HG03159 (cell line): ENCODE measurements at regions not wholly inside any gene's neighbourhood (a gene's known extent, or its start where the extent isn't known, plus 50 kb on each side); places are given as distances from the start of the nearest gene placed in this dataset.

ENCODE experiments used
- ATAC-seq: cut with Tn5 transposase; IDR thresholded peaks from one replicate; pipeline ENCODE4 v1.9.1; 2021; ENCODE audit warnings: mild to moderate bottlenecking, moderate library complexity; ENCODE audit not compliant: unreplicated experiment

- ATAC-seq, result no peak
Observed at GRCh38 chr2:125837611-125838010, 818.3 kb upstream of the GYPC start.

GRCh38 chr2:125839945-125840344 is 816.0 kb upstream of the GYPC start:
- ATAC-seq, result no peak

GRCh38 chr2:125842041-125842440 is 813.9 kb upstream of the GYPC start:
- ATAC-seq, result no peak

GRCh38 chr2:125850541-125850940 is 805.4 kb upstream of the GYPC start:
- ATAC-seq, result no peak

- no peak for ATAC-seq
Observed at GRCh38 chr2:125852364-125852763, 803.6 kb upstream of the GYPC start.

- no peak for ATAC-seq
Observed at GRCh38 chr2:125853626-125854025, 802.3 kb upstream of the GYPC start.

- no peak for ATAC-seq
Observed at GRCh38 chr2:125855204-125855603, 800.8 kb upstream of the GYPC start.

GRCh38 chr2:125857971-125858794 is 797.8 kb upstream of the GYPC start:
- ATAC-seq, result no peak

- ATAC-seq, result no peak
Observed at GRCh38 chr2:125861461-125861860, 794.5 kb upstream of the GYPC start.

- no peak for ATAC-seq
Observed at GRCh38 chr2:125867908-125868307, 788.0 kb upstream of the GYPC start.

GRCh38 chr2:125870264-125870663 is 785.7 kb upstream of the GYPC start:
- no peak for ATAC-seq

GRCh38 chr2:125870746-125871145 is 785.2 kb upstream of the GYPC start:
- no peak for ATAC-seq

- ATAC-seq, result no peak
Observed at GRCh38 chr2:125874564-125874963, 781.4 kb upstream of the GYPC start.

GRCh38 chr2:125885340-125885739 is 770.6 kb upstream of the GYPC start:
- ATAC-seq, result no peak

- ATAC-seq, result no peak
Observed at GRCh38 chr2:125886153-125886552, 769.8 kb upstream of the GYPC start.

- no peak for ATAC-seq
Observed at GRCh38 chr2:125901278-125901677, 754.7 kb upstream of the GYPC start.

- no peak for ATAC-seq
Observed at GRCh38 chr2:125925891-125926546, 729.9 kb upstream of the GYPC start.

GRCh38 chr2:125935559-125935958 is 720.4 kb upstream of the GYPC start:
- ATAC-seq, result no peak

GRCh38 chr2:125942585-125943424 is 713.2 kb upstream of the GYPC start:
- no peak for ATAC-seq

- ATAC-seq, result no peak
Observed at GRCh38 chr2:125959047-125959446, 696.9 kb upstream of the GYPC start.

- no peak for ATAC-seq
Observed at GRCh38 chr2:125961739-125962138, 694.2 kb upstream of the GYPC start.

GRCh38 chr2:125979886-125980285 is 676.1 kb upstream of the GYPC start:
- no peak for ATAC-seq
